ENCODE measurements at regions not wholly inside any gene's neighbourhood (a gene's known extent, or its start where the extent isn't known, plus 50 kb on each side); places are given as distances from the start of the nearest gene placed in this dataset.

DNA sequence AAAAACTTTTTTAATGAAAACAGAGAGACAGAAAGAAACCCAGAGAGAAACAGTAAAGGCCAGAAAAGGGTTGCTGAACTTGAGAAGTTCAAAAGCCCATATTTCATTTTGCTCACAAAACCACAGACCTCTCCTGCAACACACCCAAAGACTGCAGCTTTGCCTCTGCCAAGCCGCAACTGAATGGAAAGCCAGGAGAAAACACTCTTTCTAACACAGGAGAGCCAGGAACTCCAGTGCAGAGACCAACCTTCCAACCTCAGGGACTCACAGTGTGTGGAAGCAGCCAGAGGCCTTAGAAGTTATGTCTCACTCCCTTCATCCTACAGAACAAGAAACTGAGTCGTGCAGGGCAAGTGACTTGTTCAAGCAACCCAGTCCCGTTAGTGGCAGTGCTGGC, 163.1 kb upstream of the HES1 start:
- H4K20me1 ChIP-seq (ENCODE audit: control insufficient read depth, extremely low read depth, insufficient read depth, low read length), result no peaks in the 10 kb centered on the region
- no peak overlapping the region for H3K27ac ChIP-seq (ENCODE audit: control insufficient read depth, insufficient read depth, low read length)
- DNase-seq (ENCODE audit: low read depth, low spot score) (no peak), FAIRE-seq (no peak)
- no peak overlapping the region for H2AFZ ChIP-seq (ENCODE audit: control insufficient read depth, low read length)
- H3K9me1 ChIP-seq (ENCODE audit: control insufficient read depth, extremely low read depth, insufficient read depth, low read length), result no peaks in the 10 kb centered on the region
- no peaks in the 10 kb centered on the region for H3K36me3 ChIP-seq (ENCODE audit: control insufficient read depth in 2 of 2, extremely low read depth in 1 of 2, insufficient read depth in 2 of 2, low read length in 2 of 2)
- dilution Hi-C loops (cut with MboI; ENCODE audit: extremely low pct_ligation_motif_present, low sequenced_read_pairs), result no loop called here
- H3K4me3 ChIP-seq (ENCODE audit: control insufficient read depth in 2 of 3, extremely low read depth in 1 of 3, insufficient read depth in 2 of 3, low read depth in 1 of 3, low read length in 3 of 3), result no peak overlapping the region
- peaks cover 22% of the 10 kb centered on the region for H3K4me1 ChIP-seq (ENCODE audit: control insufficient read depth, extremely low read depth, insufficient read depth, low read length)
- no peak overlapping the region for H3K9ac ChIP-seq (ENCODE audit: control insufficient read depth, extremely low read depth, insufficient read depth, low read length)
- H3K79me2 ChIP-seq (ENCODE audit: control insufficient read depth, insufficient read depth, low read length), result no peaks in the 10 kb centered on the region
- H3K9me3 ChIP-seq (ENCODE audit: control insufficient read depth, low read depth, low read length), result no peaks in the 10 kb centered on the region
- H3K27me3 ChIP-seq (ENCODE audit: control insufficient read depth, extremely low read depth, insufficient read depth, low read length), result no peaks in the 10 kb centered on the region
- no peak overlapping the region for H3K4me2 ChIP-seq (ENCODE audit: control insufficient read depth, extremely low read depth, insufficient read depth, low read depth, low read length)
- TF ChIP-seq CTCF (optimal IDR thresholded peaks at IDR 0.05 in 1 of 3, IDR thresholded peaks at IDR 0.05 in 1 of 3, conservative IDR thresholded peaks at IDR 0.05 in 1 of 3; ENCODE audit: extremely low read depth in 1 of 3, insufficient read depth in 2 of 3, low read length in 3 of 3) (no peak), EZH2 (IDR thresholded peaks at IDR 0.05; ENCODE audit: low read length) (no peak)

DNA sequence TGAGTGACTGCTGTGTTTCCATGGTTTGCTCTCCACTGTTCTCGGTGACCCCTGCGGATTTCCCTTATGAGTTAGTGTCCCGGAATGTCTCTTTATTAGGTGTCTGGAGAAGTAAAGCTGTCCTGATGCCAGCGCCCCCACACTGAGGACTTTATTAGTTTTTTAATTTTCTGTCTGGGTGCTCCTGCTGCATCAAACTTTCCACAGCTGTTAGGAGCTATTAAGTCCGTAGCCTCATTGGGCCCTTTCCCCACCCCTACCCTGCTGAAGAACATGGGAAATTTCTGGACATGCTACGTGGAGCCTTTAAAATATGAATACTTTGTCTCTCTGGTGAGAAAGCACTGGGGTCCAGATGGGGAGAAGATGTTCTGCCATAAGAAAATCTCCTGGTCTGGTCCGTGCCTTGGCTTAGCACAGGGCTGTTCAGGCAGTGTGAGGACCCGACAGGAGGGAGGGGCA, 161.7 kb upstream of the HES1 start:
- dilution Hi-C loops (cut with MboI; ENCODE audit: extremely low pct_ligation_motif_present, low sequenced_read_pairs), result no loop called here
- FAIRE-seq, result no peak
- TF ChIP-seq EZH2 (IDR thresholded peaks at IDR 0.05; ENCODE audit: low read length), result no peak
- Histone ChIP-seq H3K79me2 (ENCODE audit: control insufficient read depth, insufficient read depth, low read length) (no peaks in the 10 kb centered on the region), H4K20me1 (ENCODE audit: control insufficient read depth, extremely low read depth, insufficient read depth, low read length) (no peaks in the 10 kb centered on the region), H3K27ac (ENCODE audit: control insufficient read depth, insufficient read depth, low read length) (no peak overlapping the region), H3K27me3 (ENCODE audit: control insufficient read depth, extremely low read depth, insufficient read depth, low read length) (no peaks in the 10 kb centered on the region), H3K9ac (ENCODE audit: control insufficient read depth, extremely low read depth, insufficient read depth, low read length) (no peak overlapping the region), H3K36me3 (ENCODE audit: control insufficient read depth in 2 of 2, extremely low read depth in 1 of 2, insufficient read depth in 2 of 2, low read length in 2 of 2) (no peaks in the 10 kb centered on the region), H3K4me1 (ENCODE audit: control insufficient read depth, extremely low read depth, insufficient read depth, low read length) (peaks cover 30% of the 10 kb centered on the region), H2AFZ (ENCODE audit: control insufficient read depth, low read length) (no peak overlapping the region), H3K9me3 (ENCODE audit: control insufficient read depth, low read depth, low read length) (no peaks in the 10 kb centered on the region), H3K4me2 (ENCODE audit: control insufficient read depth, extremely low read depth, insufficient read depth, low read depth, low read length) (no peak overlapping the region), H3K9me1 (ENCODE audit: control insufficient read depth, extremely low read depth, insufficient read depth, low read length) (no peaks in the 10 kb centered on the region), H3K4me3 (ENCODE audit: control insufficient read depth in 2 of 3, extremely low read depth in 1 of 3, insufficient read depth in 2 of 3, low read depth in 1 of 3, low read length in 3 of 3) (no peak overlapping the region)
- DNase-seq (ENCODE audit: low read depth, low spot score), result no peak

Data from keratinocyte (primary cell).